HepG2 (cell line): ENCODE measurements at regions not wholly inside any gene's neighbourhood (a gene's known extent, or its start where the extent isn't known, plus 50 kb on each side); places are given as distances from the start of the nearest gene placed in this dataset.

Source experiments
- ATAC-seq: fragments of 200-7000 bp; cut with Tn5 transposase; 3 replicates; pipeline ENCODE4 v1.9.1; 2020; ENCODE audit warnings: mild to moderate bottlenecking, moderate library complexity
- BruUV-seq: library from RNA; stranded (reverse); fragments of 400-500 nt; replicated peaks from 2 replicates; lab custom pipeline; 2021; lab: Mats Ljungman, UMichigan
- CTCF ChIA-PET: fragments of 300-600 bp; formaldehyde crosslinking; extraction: SDS; loops from one replicate; lab custom pipeline; 2021; ENCODE audit warnings: low total read pairs, inconsistent platforms, low intra/inter-chr PET ratio; lab: Yijun Ruan, JAX
- POLR2A ChIA-PET: fragments of 350-600 bp; sonication (Branson Sonifier 250); formaldehyde crosslinking; loops from one replicate; lab custom pipeline; 2020; ENCODE audit warnings: antibody characterized with exemption, inconsistent platforms; lab: Yijun Ruan, JAX
- DNase-seq: peaks from one replicate; pipeline ENCODE4 v3.0.0-alpha.2; 2015; ENCODE audit warnings: low spot score
- FAIRE-seq: peaks from 3 replicates; lab custom pipeline; 2011; peaks lifted over from hg19 to GRCh38; lab: Jason Lieb, UNC
- H2AFZ ChIP-seq: one replicate; pipeline ENCODE4 v1.6.1; 2011; ENCODE audit warnings: low read length, inconsistent platforms
- H3K27ac ChIP-seq: fragments of 300-600 bp; 3 replicates; pipeline ENCODE4 v1.8.0; 2011; ENCODE audit warnings: mixed run types, mild to moderate bottlenecking, mixed read lengths, low read length, inconsistent platforms; ENCODE audit not compliant: insufficient read depth; ENCODE audit errors: extremely low read length
- H3K27me3 ChIP-seq, 2 experiments: fragments of 200-600 bp in 1 of 2; 2 replicates in 1 of 2; 3 replicates in 1 of 2; pipeline versions ENCODE4 v1.6.0 to v1.8.0; 2011; ENCODE audit warnings: low read length in 2 of 2, mild to moderate bottlenecking in 2 of 2, moderate library complexity in 2 of 2, inconsistent platforms in 1 of 2; ENCODE audit not compliant: insufficient read depth in 2 of 2, control insufficient read depth in 1 of 2
- H3K36me3 ChIP-seq, 2 experiments: fragments of 200-600 bp in 1 of 2; replicated peaks in 1 of 2; 2 replicates in 1 of 2; 3 replicates in 1 of 2; pipeline versions ENCODE4 v1.5.1 to v1.8.0; 2011; ENCODE audit warnings: low read length in 2 of 2, inconsistent platforms in 1 of 2; ENCODE audit not compliant: insufficient read depth in 2 of 2, control insufficient read depth in 1 of 2
- H3K4me1 ChIP-seq: 2 replicates; pipeline ENCODE4 v1.5.1; 2012; ENCODE audit warnings: low read length, inconsistent platforms; ENCODE audit not compliant: insufficient read depth
- H3K4me2 ChIP-seq: 2 replicates; pipeline ENCODE4 v1.6.0; 2011; ENCODE audit warnings: low read depth, low read length, inconsistent platforms
- H3K4me3 ChIP-seq, 3 experiments: fragments of 200-600 bp in 1 of 3; sonication (generic), shearing (Covaris generic) in 1 of 3; replicated peaks in 1 of 3; 2 replicates each; pipeline ENCODE4 v1.5.1; 2011 to 2016; ENCODE audit warnings: low read length in 3 of 3, inconsistent platforms in 2 of 3, low read depth in 2 of 3, mild to moderate bottlenecking in 2 of 3, control low read depth in 1 of 3, mixed read lengths in 1 of 3; ENCODE audit not compliant: insufficient read depth in 1 of 3
- H3K79me2 ChIP-seq: one replicate; pipeline ENCODE4 v1.6.1; 2011; ENCODE audit warnings: low read length, inconsistent platforms; ENCODE audit not compliant: insufficient read depth
- H3K9ac ChIP-seq: 2 replicates; pipeline ENCODE4 v1.6.0; 2011; ENCODE audit warnings: mild to moderate bottlenecking, low read depth, low read length, inconsistent platforms; ENCODE audit not compliant: insufficient read depth
- H3K9me3 ChIP-seq: 2 replicates; pipeline ENCODE4 v1.5.1; 2012; ENCODE audit warnings: mild to moderate bottlenecking, low read length
- H4K20me1 ChIP-seq: 2 replicates; pipeline ENCODE4 v1.6.0; 2011; ENCODE audit warnings: inconsistent platforms, mild to moderate bottlenecking, low read length, moderate library complexity; ENCODE audit not compliant: insufficient read depth
- FOXP1 ChIP-seq, 2 experiments: fragments of 450-650 bp in 1 of 2; IDR thresholded peaks; 2 replicates each; pipeline ENCODE4 v1.6.1; 2017 to 2018; ENCODE audit warnings: antibody characterized with exemption in 1 of 2
- GABPA ChIP-seq, 2 experiments: IDR thresholded peaks; 2 replicates each; pipeline ENCODE4 v1.6.1; 2011 to 2016; ENCODE audit warnings: low read depth in 2 of 2, low read length in 1 of 2, missing biosample characterization in 1 of 2, missing genetic modification characterization in 1 of 2
- GATA4 ChIP-seq: sonication (generic); IDR thresholded peaks from 2 replicates; pipeline ENCODE4 v1.6.1; 2016; ENCODE audit warnings: antibody characterized with exemption, low read depth, borderline replicate concordance
- RFXANK ChIP-seq: IDR thresholded peaks from 2 replicates; pipeline ENCODE4 v1.6.1; 2016
- SOX13 ChIP-seq, 3 experiments: fragments of 450-650 bp in 1 of 3; sonication (generic) in 1 of 3; formaldehyde crosslinking in 1 of 3; IDR thresholded peaks in 2 of 3; conservative IDR thresholded peaks in 1 of 3; 2 replicates each; pipeline versions ENCODE4 v1.5.0 to v1.6.1; 2016 to 2020; ENCODE audit warnings: antibody characterized with exemption in 1 of 3, mild to moderate bottlenecking in 1 of 3, missing compliant biosample characterization in 1 of 3, missing genetic modification reagents in 1 of 3, moderate library complexity in 1 of 3
- SOX5 ChIP-seq: IDR thresholded peaks from 2 replicates; pipeline ENCODE4 v1.6.1; 2016; ENCODE audit warnings: borderline replicate concordance
- SOX6 ChIP-seq, 2 experiments: fragments of 450-650 bp in 1 of 2; sonication (generic) in 1 of 2; formaldehyde crosslinking in 1 of 2; IDR thresholded peaks; 2 replicates each; pipeline versions ENCODE4 v1.4.0 to v1.6.1; 2017 to 2020; ENCODE audit warnings: antibody characterized with exemption in 1 of 2, mild to moderate bottlenecking in 1 of 2, missing genetic modification reagents in 1 of 2
- SSRP1 ChIP-seq: IDR thresholded peaks from 2 replicates; pipeline ENCODE4 v1.6.1; 2016; ENCODE audit warnings: control low read depth
- ZNF225 ChIP-seq: sonication (generic); formaldehyde crosslinking; IDR thresholded peaks from 2 replicates; pipeline ENCODE4 v1.4.0; 2020; ENCODE audit warnings: mild to moderate bottlenecking, missing genetic modification reagents
- WGBS: methylation state at CpG from one replicate; pipeline ENCODE4 v1.1.6; 2017; ENCODE audit warnings: low lambda C conversion rate; 5-methylcytosine and 5-hydroxymethylcytosine counted together
- in situ Hi-C: cut with HindIII; loops from 2 replicates; pipeline ENCODE4 v1.10.0; 2017; ENCODE audit warnings: low pct_unique_long_range_greater_than_20kb; ENCODE audit not compliant: extremely low pct_ligation_motif_present
- intact Hi-C: fragments of 100-400 bp; cut with micrococcal nuclease; formaldehyde crosslinking; loops from one replicate; pipeline ENCODE4 v1.10.0; 2022; ENCODE audit not compliant: unreplicated experiment
- TF ChIP-seq, protein P1 (sequence below): sonication (generic); IDR thresholded peaks from 2 replicates; pipeline ENCODE4 v1.6.1; 2016; ENCODE audit warnings: low read depth, borderline replicate concordance
- TF ChIP-seq, protein P2 (sequence below): IDR thresholded peaks from 2 replicates; pipeline ENCODE4 v1.4.0; 2020; ENCODE audit warnings: mild to moderate bottlenecking, missing genetic modification reagents
- TF ChIP-seq, protein P3 (sequence below): sonication (generic); formaldehyde crosslinking; conservative IDR thresholded peaks from 2 replicates; pipeline ENCODE4 v1.4.0; 2020; ENCODE audit warnings: mild to moderate bottlenecking, missing genetic modification reagents, moderate library complexity

DNA sequence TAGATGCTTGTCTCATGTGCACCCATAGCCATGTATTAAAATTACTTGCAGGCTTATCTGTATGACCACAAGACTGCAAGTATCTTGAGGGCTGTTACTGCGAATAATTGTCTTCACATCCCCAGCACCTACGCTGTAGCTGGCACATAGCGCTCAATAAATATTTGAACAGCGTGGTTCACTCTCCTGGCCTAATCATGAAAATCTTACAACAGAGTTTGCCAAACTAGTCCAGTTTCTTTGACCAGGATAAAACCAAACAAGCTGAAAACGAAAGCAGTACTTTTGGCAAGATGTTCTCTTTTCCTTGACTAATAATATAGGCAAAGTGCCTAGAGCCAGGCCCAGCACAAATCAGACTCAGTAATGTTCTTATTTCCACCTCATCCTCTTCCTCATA is 106.7 kb downstream of the RPS29 start (continued):
- TF ChIP-seq GABPA (IDR thresholded peaks at IDR 0.05; ENCODE audit: low read depth, low read length) (no peak), GABPA (CRISPR knock-in tag; IDR thresholded peaks at IDR 0.05; ENCODE audit: low read depth) (no peak)

- H3K36me3 ChIP-seq: no peaks in the 10 kb centered on the region
- H3K9ac ChIP-seq: no peak overlapping the region
- TF ChIP-seq SOX13 (IDR thresholded peaks at IDR 0.05): no peak
- peak in 1 of 2 experiments; percentile 79; a peak in 2 of 4 replicates for TF ChIP-seq SOX13 (CRISPR knock-in tag; conservative IDR thresholded peaks at IDR 0.05 in 1 of 2, IDR thresholded peaks at IDR 0.05 in 1 of 2)
- TF ChIP-seq, protein P1, sequence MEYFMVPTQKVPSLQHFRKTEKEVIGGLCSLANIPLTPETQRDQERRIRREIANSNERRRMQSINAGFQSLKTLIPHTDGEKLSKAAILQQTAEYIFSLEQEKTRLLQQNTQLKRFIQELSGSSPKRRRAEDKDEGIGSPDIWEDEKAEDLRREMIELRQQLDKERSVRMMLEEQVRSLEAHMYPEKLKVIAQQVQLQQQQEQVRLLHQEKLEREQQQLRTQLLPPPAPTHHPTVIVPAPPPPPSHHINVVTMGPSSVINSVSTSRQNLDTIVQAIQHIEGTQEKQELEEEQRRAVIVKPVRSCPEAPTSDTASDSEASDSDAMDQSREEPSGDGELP: 0 out of 2 replicates have a peak, but pooled peaks have one; percentile 15
- peak; percentile 56; the same call in 1 of the 2 replicates for TF ChIP-seq GATA4
- TF ChIP-seq FOXP1 (IDR thresholded peaks at IDR 0.05): no peak
- peak; percentile 30; the same call in 1 of the 2 replicates for TF ChIP-seq FOXP1 (CRISPR knock-in tag; IDR thresholded peaks at IDR 0.05)
- no peak for TF ChIP-seq SOX6 (IDR thresholded peaks at IDR 0.05)
- peak; percentile 16; the same call in 1 of the 2 replicates for TF ChIP-seq SOX6 (CRISPR knock-in tag; IDR thresholded peaks at IDR 0.05)
- TF ChIP-seq SSRP1 (CRISPR knock-in tag): no peak
- TF ChIP-seq, protein P2, sequence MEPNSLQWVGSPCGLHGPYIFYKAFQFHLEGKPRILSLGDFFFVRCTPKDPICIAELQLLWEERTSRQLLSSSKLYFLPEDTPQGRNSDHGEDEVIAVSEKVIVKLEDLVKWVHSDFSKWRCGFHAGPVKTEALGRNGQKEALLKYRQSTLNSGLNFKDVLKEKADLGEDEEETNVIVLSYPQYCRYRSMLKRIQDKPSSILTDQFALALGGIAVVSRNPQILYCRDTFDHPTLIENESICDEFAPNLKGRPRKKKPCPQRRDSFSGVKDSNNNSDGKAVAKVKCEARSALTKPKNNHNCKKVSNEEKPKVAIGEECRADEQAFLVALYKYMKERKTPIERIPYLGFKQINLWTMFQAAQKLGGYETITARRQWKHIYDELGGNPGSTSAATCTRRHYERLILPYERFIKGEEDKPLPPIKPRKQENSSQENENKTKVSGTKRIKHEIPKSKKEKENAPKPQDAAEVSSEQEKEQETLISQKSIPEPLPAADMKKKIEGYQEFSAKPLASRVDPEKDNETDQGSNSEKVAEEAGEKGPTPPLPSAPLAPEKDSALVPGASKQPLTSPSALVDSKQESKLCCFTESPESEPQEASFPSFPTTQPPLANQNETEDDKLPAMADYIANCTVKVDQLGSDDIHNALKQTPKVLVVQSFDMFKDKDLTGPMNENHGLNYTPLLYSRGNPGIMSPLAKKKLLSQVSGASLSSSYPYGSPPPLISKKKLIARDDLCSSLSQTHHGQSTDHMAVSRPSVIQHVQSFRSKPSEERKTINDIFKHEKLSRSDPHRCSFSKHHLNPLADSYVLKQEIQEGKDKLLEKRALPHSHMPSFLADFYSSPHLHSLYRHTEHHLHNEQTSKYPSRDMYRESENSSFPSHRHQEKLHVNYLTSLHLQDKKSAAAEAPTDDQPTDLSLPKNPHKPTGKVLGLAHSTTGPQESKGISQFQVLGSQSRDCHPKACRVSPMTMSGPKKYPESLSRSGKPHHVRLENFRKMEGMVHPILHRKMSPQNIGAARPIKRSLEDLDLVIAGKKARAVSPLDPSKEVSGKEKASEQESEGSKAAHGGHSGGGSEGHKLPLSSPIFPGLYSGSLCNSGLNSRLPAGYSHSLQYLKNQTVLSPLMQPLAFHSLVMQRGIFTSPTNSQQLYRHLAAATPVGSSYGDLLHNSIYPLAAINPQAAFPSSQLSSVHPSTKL (CRISPR knock-in tag): 0 out of 2 replicates have a peak, but pooled peaks have one; percentile 23
- no peak for TF ChIP-seq ZNF225 (CRISPR knock-in tag)
- TF ChIP-seq RFXANK (CRISPR knock-in tag): no peak
- TF ChIP-seq, protein P3, sequence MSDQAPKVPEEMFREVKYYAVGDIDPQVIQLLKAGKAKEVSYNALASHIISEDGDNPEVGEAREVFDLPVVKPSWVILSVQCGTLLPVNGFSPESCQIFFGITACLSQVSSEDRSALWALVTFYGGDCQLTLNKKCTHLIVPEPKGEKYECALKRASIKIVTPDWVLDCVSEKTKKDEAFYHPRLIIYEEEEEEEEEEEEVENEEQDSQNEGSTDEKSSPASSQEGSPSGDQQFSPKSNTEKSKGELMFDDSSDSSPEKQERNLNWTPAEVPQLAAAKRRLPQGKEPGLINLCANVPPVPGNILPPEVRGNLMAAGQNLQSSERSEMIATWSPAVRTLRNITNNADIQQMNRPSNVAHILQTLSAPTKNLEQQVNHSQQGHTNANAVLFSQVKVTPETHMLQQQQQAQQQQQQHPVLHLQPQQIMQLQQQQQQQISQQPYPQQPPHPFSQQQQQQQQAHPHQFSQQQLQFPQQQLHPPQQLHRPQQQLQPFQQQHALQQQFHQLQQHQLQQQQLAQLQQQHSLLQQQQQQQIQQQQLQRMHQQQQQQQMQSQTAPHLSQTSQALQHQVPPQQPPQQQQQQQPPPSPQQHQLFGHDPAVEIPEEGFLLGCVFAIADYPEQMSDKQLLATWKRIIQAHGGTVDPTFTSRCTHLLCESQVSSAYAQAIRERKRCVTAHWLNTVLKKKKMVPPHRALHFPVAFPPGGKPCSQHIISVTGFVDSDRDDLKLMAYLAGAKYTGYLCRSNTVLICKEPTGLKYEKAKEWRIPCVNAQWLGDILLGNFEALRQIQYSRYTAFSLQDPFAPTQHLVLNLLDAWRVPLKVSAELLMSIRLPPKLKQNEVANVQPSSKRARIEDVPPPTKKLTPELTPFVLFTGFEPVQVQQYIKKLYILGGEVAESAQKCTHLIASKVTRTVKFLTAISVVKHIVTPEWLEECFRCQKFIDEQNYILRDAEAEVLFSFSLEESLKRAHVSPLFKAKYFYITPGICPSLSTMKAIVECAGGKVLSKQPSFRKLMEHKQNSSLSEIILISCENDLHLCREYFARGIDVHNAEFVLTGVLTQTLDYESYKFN (CRISPR knock-in tag): 0 out of 2 replicates have a peak, but pooled peaks have one; percentile 26
- peak; percentile 53; the same call in 1 of the 2 replicates for TF ChIP-seq SOX5 (CRISPR knock-in tag)
- intact Hi-C loops (no loop called here), in situ Hi-C loops (no loop called here)
- ChIA-PET CTCF (no interaction called here), POLR2A (no interaction called here)
- no peaks in the 10 kb centered on the region for H3K79me2 ChIP-seq
- H3K4me1 ChIP-seq: peaks cover 26% of the 10 kb centered on the region
- peaks cover 11% of the 10 kb centered on the region; the same call in 1 of the 2 replicates for H3K9me3 ChIP-seq
- H3K4me2 ChIP-seq: peak overlapping the region; percentile 38; the same call in 1 of the 2 replicates
- H4K20me1 ChIP-seq: no peaks in the 10 kb centered on the region
- DNase-seq: no peak
- H3K4me3 ChIP-seq: no peak overlapping the region
- no peak overlapping the region for H2AFZ ChIP-seq
- no TSS peak for BruUV-seq
- H3K27me3 ChIP-seq: no peaks in the 10 kb centered on the region
- no peak for FAIRE-seq
- ATAC-seq: peak; percentile 41; the same call in 2 of the 3 replicates
- no peak overlapping the region for H3K27ac ChIP-seq
- WGBS: 1% methylated on average over 3 of the region's 3 CpGs
These were observed 107.4 kb downstream of the RPS29 start for GRCh38 chr14:49478784-49479183.
